ENCODE measurements at regions not wholly inside any gene's neighbourhood (a gene's known extent, or its start where the extent isn't known, plus 50 kb on each side); places are given as distances from the start of the nearest gene placed in this dataset.

- no peak for DNase-seq (ENCODE audit: low read depth)
These were observed 56.0 kb upstream of the CTTNBP2 start for GRCh38 chr7:117929237-117929636.

- DNase-seq (ENCODE audit: low read depth): no peak
These were observed 58.1 kb upstream of the CTTNBP2 start for GRCh38 chr7:117931314-117931713.

- no peak for DNase-seq (ENCODE audit: low read depth)
These were observed 64.0 kb upstream of the CTTNBP2 start for GRCh38 chr7:117937049-117937752.

DNA sequence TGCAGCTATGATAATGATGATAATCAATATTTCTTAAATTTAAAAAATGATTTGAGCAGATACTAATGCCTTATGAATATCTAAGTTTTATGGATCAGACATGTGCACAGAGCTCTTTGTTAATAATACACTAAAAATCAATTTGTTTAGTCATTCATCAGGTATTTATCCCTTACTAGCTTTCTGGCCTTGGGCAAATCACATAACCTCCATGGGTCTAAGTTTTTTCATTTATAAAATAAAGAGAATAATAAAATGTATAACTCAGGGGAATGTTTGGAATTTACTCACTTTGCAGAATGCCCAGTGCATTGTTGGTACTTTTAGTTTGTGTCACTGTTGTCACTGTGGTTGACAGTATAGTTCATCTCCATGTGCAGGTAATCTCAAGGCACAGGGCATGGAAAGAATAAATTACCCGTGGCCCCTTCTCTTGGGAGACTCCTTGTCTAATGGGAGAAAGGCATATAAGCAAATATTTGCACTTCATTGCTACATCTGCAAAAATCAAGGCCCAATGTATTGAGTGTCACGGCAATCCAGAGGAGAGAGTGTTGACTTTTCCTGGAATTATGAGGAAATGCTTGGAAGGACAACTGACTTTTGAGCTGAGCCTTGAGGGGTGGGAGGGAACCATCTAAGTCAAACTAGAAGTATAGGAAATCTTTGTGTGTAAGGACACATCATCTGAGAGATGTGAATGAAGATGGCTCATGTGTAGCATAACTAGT, 64.7 kb upstream of the CTTNBP2 start:
- no peak for DNase-seq (ENCODE audit: low read depth)

DNA sequence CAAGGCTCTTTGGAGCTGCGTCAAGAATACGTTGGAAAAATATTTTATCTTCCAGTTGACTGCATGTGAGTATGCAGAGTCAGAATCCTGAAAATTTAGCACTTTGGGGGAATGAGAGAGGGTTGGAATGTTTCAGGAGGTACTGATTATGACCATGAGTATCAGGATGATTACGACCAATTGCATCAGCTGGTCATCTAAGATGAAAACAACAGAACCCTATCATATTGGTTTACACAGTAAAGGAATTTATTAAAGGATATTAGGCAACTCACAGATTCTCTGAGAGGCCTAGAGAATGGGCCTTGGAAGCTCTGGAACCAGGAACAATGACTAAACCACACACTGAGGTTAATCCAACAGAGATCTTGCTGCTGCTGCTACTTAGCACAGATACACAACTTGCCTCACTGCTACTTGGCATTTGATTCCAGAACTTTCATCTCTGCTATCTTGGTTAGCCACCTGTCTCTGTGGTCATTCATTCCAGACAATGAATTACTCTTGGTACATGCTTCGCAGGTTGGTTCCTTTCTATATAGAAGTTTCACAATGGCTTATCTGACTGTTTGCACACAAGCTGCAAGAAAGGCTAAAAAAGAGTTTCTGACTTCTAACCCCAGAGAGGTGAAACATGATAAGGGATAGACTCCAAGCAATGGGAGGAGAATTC, 68.0 kb upstream of the CTTNBP2 start:
- no peak for DNase-seq (ENCODE audit: low read depth)

DNA sequence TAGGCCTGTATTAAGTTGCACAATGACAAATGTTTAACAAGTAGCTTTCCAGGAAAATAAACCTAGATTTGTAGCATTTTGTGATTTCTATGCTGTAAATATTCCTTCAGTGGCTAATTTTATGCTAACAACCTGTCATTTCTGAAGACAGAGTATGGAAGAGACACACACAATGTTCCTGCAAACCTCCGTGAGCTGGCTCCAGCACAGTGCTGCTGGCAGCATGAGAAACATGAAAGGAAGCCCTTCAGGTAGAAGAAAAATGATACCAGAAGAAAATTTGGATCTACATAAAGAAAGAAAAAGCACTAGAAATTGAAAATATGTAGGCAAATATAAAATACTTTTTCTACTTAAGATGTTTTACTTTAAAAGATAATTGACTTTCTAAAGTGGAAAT, 69.5 kb upstream of the CTTNBP2 start:
- DNase-seq (ENCODE audit: low read depth): no peak

GRCh38 chr7:117944886-117945285, 71.6 kb upstream of the CTTNBP2 start:
- no peak for DNase-seq (ENCODE audit: low read depth)

- peak; percentile 1 for DNase-seq (ENCODE audit: low read depth)
These were observed 73.0 kb upstream of the CTTNBP2 start for GRCh38 chr7:117946151-117946633.

DNA sequence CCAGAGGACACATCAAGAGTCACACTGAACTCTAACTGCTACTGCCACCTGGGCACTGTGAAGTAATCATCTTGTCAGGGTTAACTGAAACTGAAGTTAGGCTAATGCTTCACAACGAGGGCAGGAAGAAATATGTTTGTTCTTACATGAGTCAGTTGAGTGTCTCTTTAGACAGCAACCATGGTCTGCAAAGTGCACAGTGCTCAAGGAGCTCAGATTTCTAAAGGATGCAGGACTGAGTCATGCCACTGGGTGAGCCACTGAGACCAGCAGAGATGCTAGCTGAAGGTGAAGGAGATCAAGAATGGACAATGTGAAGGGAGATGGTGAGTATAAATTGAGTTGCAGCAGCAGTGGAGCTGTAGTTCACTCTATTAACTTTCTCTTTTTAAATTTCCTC, 76.0 kb upstream of the CTTNBP2 start:
- peak; percentile 3 for DNase-seq (ENCODE audit: low read depth)

DNA sequence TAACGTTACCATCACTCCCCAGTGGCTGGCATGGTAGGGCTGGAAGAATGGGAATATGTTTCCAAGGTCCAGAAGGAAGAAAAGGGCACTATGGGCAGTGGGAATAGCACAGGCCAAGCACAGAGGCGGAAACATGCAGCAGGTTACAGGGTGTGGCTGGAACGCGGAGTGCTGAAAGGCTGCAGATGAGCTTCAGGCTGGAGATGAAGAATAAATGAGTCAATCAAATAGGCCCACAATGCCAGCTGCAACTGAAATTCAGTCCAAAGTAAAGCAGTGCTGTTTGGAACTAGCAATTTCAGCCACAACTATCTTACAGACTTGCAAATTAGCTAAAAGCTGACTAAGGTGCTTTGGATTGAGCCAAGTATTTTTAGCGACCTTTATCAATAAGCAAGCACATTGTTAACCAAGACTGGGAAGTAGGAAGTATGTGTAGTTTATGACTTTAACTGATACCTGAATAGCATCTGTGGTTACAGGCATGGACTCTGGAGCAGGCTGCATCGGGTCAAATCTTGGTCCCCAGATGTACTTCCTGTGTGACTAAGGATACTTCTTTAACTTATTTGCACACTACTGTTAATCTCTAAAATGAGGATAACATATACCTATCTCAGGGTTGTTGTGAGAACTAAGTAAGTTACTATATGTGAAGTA, 77.5 kb upstream of the CTTNBP2 start:
- no peak for DNase-seq (ENCODE audit: low read depth)

DNA sequence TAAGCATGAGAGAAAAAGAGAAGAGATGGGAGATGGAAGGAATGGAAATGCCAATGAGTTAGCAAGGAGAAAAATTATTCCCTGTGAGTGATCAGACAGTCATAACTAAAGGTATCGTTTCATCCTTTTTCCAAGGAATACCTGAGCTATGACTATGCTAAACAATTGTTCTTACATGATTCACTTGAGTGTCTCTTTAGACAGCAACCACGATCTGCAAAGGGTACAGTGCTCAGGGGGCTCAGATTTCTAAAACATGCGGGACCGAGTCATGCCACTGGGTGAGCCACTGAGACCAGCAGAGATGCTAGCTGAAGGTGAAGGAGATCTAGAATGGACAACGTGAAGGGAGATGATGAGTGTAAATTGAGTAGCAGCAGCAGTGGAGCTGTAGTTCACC, 78.0 kb upstream of the CTTNBP2 start:
- no peak for DNase-seq (ENCODE audit: low read depth)

DNA sequence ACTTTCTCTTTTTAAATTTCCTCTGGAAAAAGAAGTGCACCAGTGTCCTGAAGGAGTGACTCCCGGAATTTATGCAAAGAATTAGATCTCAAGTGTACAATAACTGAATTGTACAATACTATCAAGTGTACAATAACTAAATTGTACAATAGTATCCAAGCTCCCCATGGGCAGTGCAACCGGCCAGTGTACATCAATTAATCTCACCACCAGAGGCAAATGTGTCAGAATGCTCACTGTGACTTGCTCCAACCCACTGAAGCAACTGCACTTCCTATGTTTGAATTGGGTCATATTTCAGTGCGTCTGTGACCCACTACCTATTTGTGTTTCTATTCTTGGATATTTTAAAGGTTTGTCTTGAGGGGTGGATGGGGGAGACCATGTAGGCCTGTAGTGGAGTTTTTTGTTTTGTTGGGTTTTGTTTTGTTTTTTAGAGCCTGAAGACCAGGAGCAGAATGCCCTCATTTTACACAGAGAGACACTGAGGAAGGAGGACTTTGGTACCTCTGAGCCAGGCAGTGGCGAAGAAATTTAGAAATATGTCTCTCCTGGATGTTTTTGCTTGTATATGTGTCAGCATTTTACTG, 78.5 kb upstream of the CTTNBP2 start:
- no peak for DNase-seq (ENCODE audit: low read depth)

DNA sequence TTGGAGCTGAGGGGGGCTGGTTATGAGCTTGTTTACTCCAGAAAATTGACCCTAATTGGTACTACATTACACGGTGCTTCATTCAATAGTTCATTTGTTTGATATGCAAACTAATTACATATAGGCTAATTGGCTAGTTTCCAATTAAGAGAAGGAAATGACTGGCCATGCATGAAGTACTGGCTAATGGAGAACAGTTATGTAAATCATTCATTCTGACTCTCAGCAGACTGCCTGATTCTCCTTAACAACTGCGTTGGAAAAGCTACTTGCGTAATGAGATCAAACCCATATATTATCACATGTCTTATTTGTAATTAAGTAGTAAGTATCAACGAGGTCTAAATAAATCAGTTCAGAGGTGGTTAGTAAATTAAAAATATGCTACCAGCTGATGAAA, 81.8 kb upstream of the CTTNBP2 start:
- DNase-seq (ENCODE audit: low read depth): no peak

- no peak for DNase-seq (ENCODE audit: low read depth)
These were observed 87.1 kb upstream of the CTTNBP2 start for GRCh38 chr7:117960351-117960750.

DNA sequence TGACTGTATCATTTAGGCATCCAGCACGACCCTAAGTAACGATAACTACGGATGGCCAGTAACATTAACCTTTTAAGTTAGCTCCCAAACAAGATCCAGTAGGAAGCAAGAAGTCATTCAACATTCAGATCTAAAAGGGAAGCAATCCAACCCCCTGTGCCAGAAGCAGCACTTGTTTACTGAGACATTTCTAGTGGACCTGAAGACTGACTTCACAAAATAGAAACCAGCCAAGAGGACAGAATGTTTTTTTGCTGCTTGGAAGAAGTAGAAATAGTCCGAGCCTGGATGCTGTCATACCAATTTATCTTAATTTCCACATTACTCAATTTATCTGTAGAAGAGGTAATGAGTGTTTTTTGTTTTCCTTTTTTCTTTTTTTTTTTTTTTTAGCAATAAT, 88.0 kb upstream of the CTTNBP2 start:
- no peak for DNase-seq (ENCODE audit: low read depth)

- DNase-seq (ENCODE audit: low read depth): no peak
These were observed 89.2 kb upstream of the CTTNBP2 start for GRCh38 chr7:117962366-117962994.

- DNase-seq (ENCODE audit: low read depth): no peak
These were observed 90.3 kb upstream of the CTTNBP2 start for GRCh38 chr7:117963264-117964197.

GRCh38 chr7:117970801-117971200, 97.6 kb upstream of the CTTNBP2 start:
- no peak for DNase-seq (ENCODE audit: low read depth)

DNA sequence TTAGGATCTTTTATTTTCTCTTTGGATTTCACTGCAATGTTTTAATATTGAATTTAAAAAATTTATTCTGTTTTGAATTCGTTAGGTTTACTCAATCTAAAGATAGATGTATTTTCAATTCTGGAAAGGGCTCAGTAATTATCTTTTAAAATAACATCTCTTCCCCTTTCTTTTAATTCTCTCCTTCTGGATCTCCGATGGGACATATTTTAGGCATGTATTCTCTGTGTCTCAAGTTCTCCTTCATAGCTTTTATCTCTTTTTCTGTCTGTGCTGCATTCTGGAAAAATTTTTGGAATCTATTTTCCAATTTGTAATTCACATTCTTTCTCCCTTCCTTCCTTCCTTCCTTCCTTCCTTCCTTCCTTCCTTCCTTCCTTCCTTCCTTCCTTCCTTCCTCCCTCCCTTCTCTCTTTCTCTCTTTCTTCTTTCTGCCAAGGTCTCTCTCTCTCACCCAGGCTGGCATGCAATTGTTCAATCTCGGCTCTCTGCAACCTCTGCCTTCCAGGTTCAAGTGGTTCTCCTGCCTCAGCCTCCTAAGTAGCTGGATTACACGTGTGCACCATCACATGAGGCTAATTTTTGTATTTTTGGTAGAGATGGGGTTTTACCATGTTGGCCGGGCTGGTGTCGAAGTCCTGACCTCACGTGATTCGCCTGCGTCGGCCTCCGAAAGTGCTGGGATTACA, 98.5 kb upstream of the CTTNBP2 start:
- no peak for DNase-seq (ENCODE audit: low read depth)

- DNase-seq (ENCODE audit: low read depth): no peak
These were observed 99.4 kb upstream of the CTTNBP2 start for GRCh38 chr7:117972606-117973005.

Data from M059J (cell line).